ENCODE measurements at regions not wholly inside any gene's neighbourhood (a gene's known extent, or its start where the extent isn't known, plus 50 kb on each side); places are given as distances from the start of the nearest gene placed in this dataset.

DNA sequence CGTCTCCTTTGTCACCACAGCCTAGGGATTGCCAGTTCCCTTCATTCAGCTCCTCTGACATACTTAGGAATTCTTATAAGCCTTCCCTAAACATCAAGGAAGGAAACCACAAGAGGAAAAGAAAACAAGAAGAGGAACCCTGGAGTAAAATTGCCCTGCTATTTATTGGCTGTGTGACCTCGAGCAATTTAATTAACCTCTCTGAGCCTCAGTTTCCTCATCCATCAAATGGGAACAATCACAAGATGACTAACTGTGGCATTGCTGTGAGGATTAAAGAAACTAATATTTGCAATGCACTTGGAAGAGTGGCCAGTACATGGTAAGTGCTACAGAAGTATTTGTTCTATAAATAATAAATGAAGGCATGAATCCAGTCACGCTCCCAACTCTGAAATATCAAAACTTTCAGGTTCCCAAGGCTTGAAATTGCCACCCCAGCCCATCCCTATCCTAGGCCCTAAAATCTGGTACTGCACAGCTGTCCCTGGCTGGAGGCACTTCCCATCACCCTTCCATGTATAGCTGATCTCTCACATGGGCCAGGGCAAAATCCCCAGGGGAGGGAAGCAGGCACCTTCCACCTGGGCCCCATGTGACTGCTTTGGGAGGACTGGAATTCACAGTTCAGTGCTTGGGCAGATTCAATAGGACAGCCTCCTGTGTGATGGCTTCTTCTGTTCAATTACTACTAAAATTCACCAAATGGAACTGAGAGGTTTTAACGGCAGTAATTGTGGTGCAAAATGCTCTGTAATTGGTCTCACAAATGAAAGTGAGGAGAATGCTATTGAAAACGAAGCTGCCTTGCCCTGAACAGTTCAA is 78.0 kb upstream of the MAFB start (continued):
- no peak for TF ChIP-seq YY1 (IDR thresholded peaks at IDR 0.05; ENCODE audit: extremely low read depth, insufficient replicate concordance, low read depth, low read length)
- no peak for TF ChIP-seq CTCF (IDR thresholded peaks at IDR 0.05 in 2 of 3, conservative IDR thresholded peaks at IDR 0.05 in 1 of 3; ENCODE audit: borderline replicate concordance in 1 of 3, insufficient read depth in 1 of 3, low read depth in 2 of 3, low read length in 2 of 3)

DNA sequence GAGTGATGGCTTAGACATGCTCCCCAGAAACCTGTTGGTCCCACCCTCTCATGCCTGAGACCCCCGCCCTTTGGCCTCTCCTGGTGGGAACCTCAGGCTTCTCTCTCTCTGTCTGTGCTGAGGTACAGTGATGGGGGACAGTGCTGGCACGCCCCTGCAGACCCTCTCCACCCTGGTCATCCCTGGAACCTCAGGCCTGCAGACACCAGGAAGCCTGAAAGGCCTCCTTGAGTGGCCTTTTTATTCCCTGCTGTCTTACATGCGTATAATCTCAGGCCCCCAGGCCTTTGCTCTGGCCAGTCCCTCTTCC is 78.5 kb upstream of the MAFB start:
- no peak overlapping the region for H3K4me2 ChIP-seq (ENCODE audit: low read length)
- no peaks in the 10 kb centered on the region for H3K36me3 ChIP-seq (ENCODE audit: control insufficient read depth in 1 of 2, insufficient read depth in 2 of 2, low read length in 2 of 2)
- H3K4me3 ChIP-seq (replicated peaks in 1 of 2; ENCODE audit: low read depth in 1 of 2, low read length in 2 of 2), result no peak overlapping the region
- POLR2A ChIA-PET, result no interaction called here
- H3K27ac ChIP-seq (ENCODE audit: low read depth, low read length), result no peak overlapping the region
- BruUV-seq (replicated peaks), result no TSS peak
- H2AFZ ChIP-seq (ENCODE audit: low read depth, low read length, poor library complexity, severe bottlenecking), result no peak overlapping the region
- TF ChIP-seq SRF (IDR thresholded peaks at IDR 0.05; ENCODE audit: low read depth) (no peak), EZH2 (IDR thresholded peaks at IDR 0.05) (no peak), ELF1 (IDR thresholded peaks at IDR 0.05; ENCODE audit: borderline replicate concordance, low read depth) (no peak), EZH2phosphoT487 (IDR thresholded peaks at IDR 0.05; ENCODE audit: borderline replicate concordance) (no peak)
- no peaks in the 10 kb centered on the region for H4K20me1 ChIP-seq (ENCODE audit: insufficient read depth)
- no peaks in the 10 kb centered on the region for H3K9me2 ChIP-seq (ENCODE audit: insufficient read depth)
- intact Hi-C loops (cut with micrococcal nuclease), result no loop called here
- ATAC-seq (no peak), DNase-seq (ENCODE audit: low read depth, low spot score) (no peak)
- no peaks in the 10 kb centered on the region for H3K4me1 ChIP-seq (ENCODE audit: control insufficient read depth in 1 of 2, insufficient read depth in 2 of 2, low read length in 2 of 2)
- no peaks in the 10 kb centered on the region for H3K9me3 ChIP-seq (ENCODE audit: control insufficient read depth in 1 of 2, insufficient read depth in 1 of 2, low read depth in 1 of 2, low read length in 2 of 2)
- H3K9ac ChIP-seq (ENCODE audit: low read length), result no peak overlapping the region
- no peaks in the 10 kb centered on the region for H3K79me2 ChIP-seq (ENCODE audit: insufficient read depth, low read length)
- no peaks in the 10 kb centered on the region for H3K27me3 ChIP-seq (ENCODE audit: insufficient read depth, low read length)
- RAD21 ChIA-PET (ENCODE audit: low non-redundant PET in 1 of 2, low total read pairs in 2 of 2, uncharacterized antibody in 2 of 2, unreplicated experiment in 2 of 2), result no interaction called here
- CTCF ChIA-PET, result no interaction called here
